Brain microvascular endothelial cell (primary cell): ENCODE measurements at regions not wholly inside any gene's neighbourhood (a gene's known extent, or its start where the extent isn't known, plus 50 kb on each side); places are given as distances from the start of the nearest gene placed in this dataset.

Experiments
- DNase-seq: peaks from one replicate; pipeline ENCODE4 v3.0.0-alpha.2; 2020
- H3K27ac ChIP-seq: fragments of 250-450 bp; sonication (Bioruptor Pico); 2 replicates; pipeline ENCODE4 v1.5.1; 2020; ENCODE audit warnings: mild to moderate bottlenecking, moderate library complexity
- H3K27me3 ChIP-seq: fragments of 250-450 bp; sonication (Bioruptor Pico); replicated peaks from 2 replicates; pipeline ENCODE4 v1.5.1; 2020; ENCODE audit warnings: mild to moderate bottlenecking
- H3K36me3 ChIP-seq: fragments of 250-450 bp; sonication (Bioruptor Pico); replicated peaks from 2 replicates; pipeline ENCODE4 v1.5.1; 2020; ENCODE audit warnings: mild to moderate bottlenecking
- H3K4me3 ChIP-seq: 2 replicates; pipeline ENCODE4 v1.5.1; 2011; ENCODE audit warnings: low read depth, mild to moderate bottlenecking, control low read depth, low read length, moderate library complexity
- CTCF ChIP-seq: IDR thresholded peaks from 2 replicates; pipeline ENCODE4 v1.5.1; 2011; ENCODE audit warnings: low read depth, mild to moderate bottlenecking, moderate library complexity, low read length, control low read depth, inconsistent platforms; ENCODE audit errors: missing control alignments
- in situ Hi-C: cut with HindIII; loops from 2 replicates; pipeline ENCODE4 v1.10.0; 2017; ENCODE audit warnings: low sequenced_read_pairs, low pct_ligation_motif_present

DNA sequence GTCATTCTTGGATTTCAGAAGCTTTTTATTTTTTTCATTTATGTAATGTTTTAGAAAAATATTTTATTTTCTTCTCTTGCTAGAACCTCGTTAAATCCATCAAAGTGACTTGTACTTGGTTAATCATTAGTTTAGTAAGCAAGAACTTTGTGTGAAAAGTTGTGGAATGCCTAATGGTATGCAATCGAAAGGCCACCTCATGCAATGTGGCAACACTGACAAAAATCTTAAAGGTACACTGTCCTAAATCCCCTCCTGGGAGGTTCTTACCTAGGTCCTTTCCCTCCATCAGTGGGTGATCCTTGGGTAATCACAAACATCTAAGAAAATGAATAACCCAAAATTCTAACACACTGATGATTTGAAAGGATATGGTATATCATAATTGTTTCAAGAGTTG is 304.2 kb downstream of the DNAH5 start:
- in situ Hi-C loops = no loop called here
- no peak for DNase-seq
- Histone ChIP-seq H3K27me3 (no peaks in the 10 kb centered on the region), H3K36me3 (no peaks in the 10 kb centered on the region), H3K27ac (no peak overlapping the region), H3K4me3 (no peak overlapping the region)
- no peak for TF ChIP-seq CTCF

GRCh38 chr5:13632676-13633075 is 311.8 kb downstream of the DNAH5 start:
- H3K27ac ChIP-seq = no peak overlapping the region
- in situ Hi-C loops = no loop called here
- no peaks in the 10 kb centered on the region for H3K36me3 ChIP-seq
- TF ChIP-seq CTCF = no peak
- no peak overlapping the region for H3K4me3 ChIP-seq
- H3K27me3 ChIP-seq = no peaks in the 10 kb centered on the region
- no peak for DNase-seq

DNA sequence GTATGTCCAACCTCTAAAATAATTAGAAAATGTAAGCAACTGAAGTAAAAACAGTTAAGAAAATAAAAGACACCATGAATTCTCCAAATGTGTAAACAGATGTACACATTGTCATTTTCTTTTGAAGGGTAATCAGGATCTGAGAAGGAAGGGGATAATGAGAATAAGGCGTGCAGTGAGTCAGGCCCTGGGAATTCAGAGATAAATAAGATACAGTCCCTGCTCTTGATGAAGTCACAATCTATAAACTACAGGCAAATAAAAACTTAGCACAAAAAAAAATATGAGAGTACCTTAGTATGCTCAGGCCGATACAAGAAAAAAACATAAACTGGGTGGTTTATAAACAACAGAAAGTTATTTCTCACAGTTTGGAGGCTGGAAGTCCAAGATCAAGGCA is 315.3 kb downstream of the DNAH5 start:
- H3K36me3 ChIP-seq = no peaks in the 10 kb centered on the region
- in situ Hi-C loops = no loop called here
- no peaks in the 10 kb centered on the region for H3K27me3 ChIP-seq
- no peak overlapping the region for H3K27ac ChIP-seq
- DNase-seq = no peak
- no peak for TF ChIP-seq CTCF
- H3K4me3 ChIP-seq = no peak overlapping the region

DNA sequence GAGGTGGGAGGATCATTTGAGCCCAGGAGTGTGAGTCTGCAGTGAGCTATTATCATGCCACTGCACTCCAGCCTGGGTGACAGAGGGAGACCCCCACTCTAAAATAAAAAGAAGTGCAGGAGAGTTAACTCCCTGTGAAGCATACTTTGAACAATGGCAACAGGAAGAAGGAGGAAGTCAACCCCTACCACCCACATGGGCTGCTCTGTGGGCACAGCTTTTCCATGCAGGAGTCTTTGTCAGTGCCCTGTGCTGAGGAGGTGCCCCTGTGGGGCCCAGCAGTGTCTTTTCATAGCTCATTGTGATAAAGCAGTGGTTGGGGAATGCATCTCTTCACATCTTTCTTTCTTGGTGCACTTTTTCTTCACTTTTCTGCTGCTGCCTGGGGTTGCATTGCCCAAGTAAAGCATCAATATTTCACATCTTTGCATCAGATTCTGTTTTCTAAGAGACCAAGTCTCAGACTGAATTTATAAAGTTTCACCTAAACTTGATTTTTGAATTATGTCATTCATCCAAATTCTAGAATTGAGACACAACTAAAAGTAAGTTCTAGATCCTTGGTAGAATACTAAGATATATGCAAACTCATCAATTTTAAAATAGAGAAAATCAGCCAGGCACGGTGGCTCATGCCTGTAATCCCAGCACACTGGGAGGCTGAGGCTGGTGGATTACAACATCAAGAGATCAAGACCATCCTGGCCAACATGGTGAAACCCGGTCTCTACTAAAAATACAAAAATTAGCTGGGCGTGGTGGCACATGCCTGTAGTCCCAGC is 316.6 kb downstream of the DNAH5 start:
- H3K4me3 ChIP-seq = no peak overlapping the region
- no peak for TF ChIP-seq CTCF
- in situ Hi-C loops = no loop called here

GRCh38 chr5:13625616-13626198 is 318.8 kb downstream of the DNAH5 start:
- in situ Hi-C loops = no loop called here
- Histone ChIP-seq H3K27ac (no peak overlapping the region), H3K4me3 (no peak overlapping the region), H3K36me3 (no peaks in the 10 kb centered on the region), H3K27me3 (no peaks in the 10 kb centered on the region)
- no peak for TF ChIP-seq CTCF
- no peak for DNase-seq

More for the DNA sequence above, 316.6 kb downstream of the DNAH5 start:
- H3K27me3 ChIP-seq = no peaks in the 10 kb centered on the region
- no peak overlapping the region for H3K27ac ChIP-seq
- no peak for DNase-seq
- H3K36me3 ChIP-seq = no peaks in the 10 kb centered on the region
